NCI-H128 (cell line): ENCODE measurements at regions not wholly inside any gene's neighbourhood (a gene's known extent, or its start where the extent isn't known, plus 50 kb on each side); places are given as distances from the start of the nearest gene placed in this dataset.

Experiments used
- DNase-seq: peaks from one replicate; lab custom pipeline; 2025; ENCODE audit not compliant: unreplicated experiment; lab: John Stamatoyannopoulos, UW

- no peak for DNase-seq
Observed at GRCh38 chr12:58455136-58455535, 465.2 kb downstream of the LRIG3 start.

GRCh38 chr12:58458102-58458501, 462.2 kb downstream of the LRIG3 start:
- no peak for DNase-seq

GRCh38 chr12:58459191-58459590, 461.1 kb downstream of the LRIG3 start:
- DNase-seq, result no peak

GRCh38 chr12:58463051-58463450, 457.3 kb downstream of the LRIG3 start:
- no peak for DNase-seq

GRCh38 chr12:58465418-58465817, 454.9 kb downstream of the LRIG3 start:
- DNase-seq, result no peak

GRCh38 chr12:58470266-58471010, 449.9 kb downstream of the LRIG3 start:
- DNase-seq, result no peak

- DNase-seq, result no peak
Observed at GRCh38 chr12:58479401-58479800, 440.9 kb downstream of the LRIG3 start.

GRCh38 chr12:58481811-58482210, 438.5 kb downstream of the LRIG3 start:
- no peak for DNase-seq

GRCh38 chr12:58487255-58487654, 433.0 kb downstream of the LRIG3 start:
- no peak for DNase-seq

GRCh38 chr12:58487678-58488161, 432.6 kb downstream of the LRIG3 start:
- no peak for DNase-seq

- no peak for DNase-seq
Observed at GRCh38 chr12:58489394-58489793, 430.9 kb downstream of the LRIG3 start.

- no peak for DNase-seq
Observed at GRCh38 chr12:58491306-58491705, 429.0 kb downstream of the LRIG3 start.

GRCh38 chr12:58496411-58497190, 423.7 kb downstream of the LRIG3 start:
- DNase-seq, result no peak

GRCh38 chr12:58500399-58500798, 419.9 kb downstream of the LRIG3 start:
- DNase-seq, result no peak

- DNase-seq, result peak; percentile 53
Observed at GRCh38 chr12:58502226-58502625, 418.1 kb downstream of the LRIG3 start.

GRCh38 chr12:58502841-58503240, 417.5 kb downstream of the LRIG3 start:
- DNase-seq, result no peak

- DNase-seq, result no peak
Observed at GRCh38 chr12:58503731-58504130, 416.6 kb downstream of the LRIG3 start.

GRCh38 chr12:58504143-58504938, 416.0 kb downstream of the LRIG3 start:
- DNase-seq, result no peak

GRCh38 chr12:58509116-58509885, 411.0 kb downstream of the LRIG3 start:
- DNase-seq, result no peak

- no peak for DNase-seq
Observed at GRCh38 chr12:58513301-58513834, 406.9 kb downstream of the LRIG3 start.
